IPS-20b (cell line): ENCODE measurements at regions not wholly inside any gene's neighbourhood (a gene's known extent, or its start where the extent isn't known, plus 50 kb on each side); places are given as distances from the start of the nearest gene placed in this dataset.

Experiments
- H3K27ac ChIP-seq: one replicate; pipeline ENCODE4 v1.5.1; 2013; ENCODE audit warnings: low read length
- H3K27me3 ChIP-seq: 2 replicates; pipeline ENCODE4 v1.6.1; 2013; ENCODE audit warnings: mild to moderate bottlenecking, low read length, inconsistent platforms; ENCODE audit not compliant: insufficient read depth
- H3K36me3 ChIP-seq: 2 replicates; pipeline ENCODE4 v1.6.1; 2013; ENCODE audit warnings: low read depth, mild to moderate bottlenecking, inconsistent platforms, low read length, moderate library complexity; ENCODE audit not compliant: insufficient read depth
- H3K4me1 ChIP-seq: 2 replicates; pipeline ENCODE4 v1.6.1; 2013; ENCODE audit warnings: mild to moderate bottlenecking, control low read depth, inconsistent platforms, low read length, moderate library complexity; ENCODE audit not compliant: insufficient read depth
- H3K4me3 ChIP-seq: 2 replicates; pipeline ENCODE4 v1.5.1; 2013; ENCODE audit warnings: mild to moderate bottlenecking, low read length, inconsistent platforms
- H3K9ac ChIP-seq: 2 replicates; pipeline ENCODE4 v1.6.1; 2013; ENCODE audit warnings: low read depth, mild to moderate bottlenecking, inconsistent platforms, low read length, moderate library complexity
- H3K9me3 ChIP-seq: 2 replicates; pipeline ENCODE4 v1.6.1; 2013; ENCODE audit warnings: mild to moderate bottlenecking, low read depth, low read length, inconsistent platforms; ENCODE audit not compliant: insufficient read depth

DNA sequence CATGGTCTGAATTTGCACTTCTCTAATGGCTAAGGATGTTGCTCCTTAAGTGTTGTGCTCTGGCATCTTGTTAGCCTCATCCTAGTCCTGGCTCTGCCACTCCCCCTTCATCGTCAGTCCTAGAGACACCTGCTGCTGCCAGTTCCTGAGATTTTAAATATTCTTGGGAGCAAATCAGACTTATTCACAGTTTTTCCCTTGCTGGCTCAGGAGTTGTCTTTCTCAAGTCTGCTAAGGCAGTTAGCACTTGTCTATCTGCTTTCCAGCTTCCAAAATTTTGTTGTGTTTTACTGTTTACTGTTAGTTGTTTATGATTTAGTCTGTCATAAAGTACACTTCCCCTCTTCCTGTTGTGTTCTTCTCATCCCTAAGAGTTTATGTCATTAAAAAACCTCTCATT lies 201.0 kb downstream of the KIF26A start:
- Histone ChIP-seq H3K4me1 (peaks cover 5% of the 10 kb centered on the region; the same call in 1 of the 2 replicates), H3K9me3 (no peaks in the 10 kb centered on the region), H3K27me3 (0 out of 2 replicates have a peak, but pooled peaks cover 5% of the 10 kb centered on the region), H3K4me3 (no peak overlapping the region), H3K36me3 (no peaks in the 10 kb centered on the region), H3K9ac (no peak overlapping the region), H3K27ac (no peak overlapping the region)

DNA sequence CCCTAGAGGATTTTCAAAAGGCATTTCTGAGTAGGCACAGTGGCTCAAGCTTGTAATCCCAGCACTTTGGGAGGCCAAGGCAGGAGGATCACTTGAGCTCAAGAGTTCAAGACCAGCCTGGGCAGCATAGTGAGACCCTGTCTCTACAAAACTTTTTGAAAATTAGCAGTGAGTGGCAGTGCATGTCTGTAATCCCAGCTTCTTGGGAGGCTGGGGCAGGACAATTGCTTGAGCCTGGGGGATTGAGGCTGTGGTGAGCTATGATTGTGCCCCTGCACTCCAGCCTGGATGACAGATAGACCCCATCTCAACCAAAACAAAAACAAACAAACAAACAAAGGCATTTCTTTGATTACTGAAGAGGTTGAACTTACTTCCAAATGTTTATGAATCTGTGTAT lies 201.4 kb downstream of the KIF26A start:
- Histone ChIP-seq H3K27me3 (0 out of 2 replicates have a peak, but pooled peaks cover 5% of the 10 kb centered on the region), H3K4me3 (no peak overlapping the region), H3K27ac (no peak overlapping the region), H3K36me3 (no peaks in the 10 kb centered on the region), H3K9ac (no peak overlapping the region), H3K4me1 (peaks cover 5% of the 10 kb centered on the region; the same call in 1 of the 2 replicates), H3K9me3 (no peaks in the 10 kb centered on the region)

DNA sequence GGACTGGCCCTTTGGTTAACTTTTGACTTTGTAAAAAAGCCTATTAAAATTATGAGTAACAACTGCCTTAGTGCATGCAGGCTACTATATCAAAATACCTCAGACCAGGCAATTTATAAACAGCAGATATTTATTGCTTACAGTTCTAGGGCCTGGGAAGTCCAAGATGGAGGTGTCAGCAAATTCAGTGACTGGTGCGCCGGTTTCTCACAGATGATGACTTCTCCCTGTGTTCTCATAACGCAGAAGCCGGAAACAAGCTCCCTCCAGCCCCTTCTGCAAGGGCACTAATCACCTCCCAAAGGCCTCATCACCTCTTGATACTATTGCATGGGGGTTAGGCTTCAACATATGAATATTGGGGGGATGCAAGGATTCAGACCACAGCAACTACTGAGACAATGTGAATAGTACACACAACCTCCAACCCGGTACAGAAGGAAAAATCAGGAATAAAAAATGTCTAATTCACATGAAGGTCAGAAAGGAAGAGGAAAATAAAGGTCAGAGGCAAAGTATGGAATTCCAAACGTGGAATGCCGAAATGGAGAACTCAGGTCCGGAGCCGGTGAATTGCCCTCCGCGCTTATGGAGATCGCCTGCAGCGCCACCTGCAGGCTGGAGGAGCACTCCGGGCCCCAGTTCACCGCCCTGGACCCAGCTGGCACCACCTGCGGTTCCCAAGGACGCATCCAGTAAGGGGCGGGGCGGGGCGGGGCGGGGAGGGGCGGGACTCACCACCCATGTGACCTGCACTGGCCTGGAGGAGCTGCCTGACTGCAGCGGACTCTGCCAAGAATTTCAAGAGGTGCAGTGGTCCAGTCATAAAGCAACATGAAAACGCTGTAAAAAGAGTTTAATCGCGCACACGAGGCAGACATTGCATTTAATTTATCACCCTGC lies 203.4 kb downstream of the KIF26A start:
- Histone ChIP-seq H3K4me1 (peaks cover 5% of the 10 kb centered on the region; the same call in 1 of the 2 replicates), H3K27me3 (0 out of 2 replicates have a peak, but pooled peaks cover 5% of the 10 kb centered on the region), H3K9me3 (no peaks in the 10 kb centered on the region), H3K9ac (no peak overlapping the region), H3K36me3 (no peaks in the 10 kb centered on the region), H3K27ac (no peak overlapping the region), H3K4me3 (peak overlapping the region; percentile 61)

DNA sequence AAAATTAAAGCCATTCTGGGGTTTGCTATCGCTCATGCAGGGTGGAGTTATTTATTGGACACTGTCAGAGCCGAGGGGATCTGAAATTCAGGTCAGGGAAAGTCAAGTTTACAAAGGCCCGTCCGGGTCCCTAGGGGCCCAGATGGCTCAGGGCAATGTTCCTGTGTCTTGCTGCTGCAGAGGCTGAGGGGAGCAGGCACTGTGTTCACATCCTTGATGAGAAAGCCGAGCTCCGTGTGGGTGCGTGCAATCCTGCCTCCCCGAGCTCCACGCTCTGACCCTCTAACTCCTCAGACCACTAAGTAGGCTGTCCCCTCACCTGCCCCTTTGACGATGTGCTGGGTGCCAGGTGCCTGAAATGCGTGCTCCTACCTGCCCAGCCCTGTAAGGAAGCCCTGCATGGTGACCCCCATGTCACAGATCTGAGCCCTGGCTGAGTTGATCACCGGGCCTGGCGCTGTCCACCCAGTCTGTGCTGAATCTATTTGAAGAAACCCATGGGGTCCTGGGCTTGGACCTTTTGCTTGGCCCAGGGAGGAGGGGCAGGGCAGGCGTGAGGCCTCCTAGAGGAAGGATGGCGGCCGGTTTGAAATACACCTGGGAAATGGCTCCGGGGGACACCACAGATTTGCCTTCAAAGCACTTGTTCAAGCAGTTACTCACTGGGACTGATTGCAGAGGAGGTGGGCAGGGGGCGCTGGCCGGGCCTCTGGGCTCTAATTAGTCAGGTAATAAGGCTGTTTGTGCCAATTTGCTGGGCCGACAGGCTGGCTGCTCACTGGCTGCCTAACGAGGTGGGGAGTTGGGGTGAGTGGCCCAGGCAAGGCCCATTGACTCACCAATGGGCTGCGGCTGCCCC lies 204.3 kb downstream of the KIF26A start:
- Histone ChIP-seq H3K4me3 (no peak overlapping the region), H3K27ac (no peak overlapping the region), H3K36me3 (no peaks in the 10 kb centered on the region), H3K4me1 (peaks cover 5% of the 10 kb centered on the region; the same call in 1 of the 2 replicates), H3K27me3 (0 out of 2 replicates have a peak, but pooled peaks cover 5% of the 10 kb centered on the region), H3K9me3 (no peaks in the 10 kb centered on the region), H3K9ac (no peak overlapping the region)

DNA sequence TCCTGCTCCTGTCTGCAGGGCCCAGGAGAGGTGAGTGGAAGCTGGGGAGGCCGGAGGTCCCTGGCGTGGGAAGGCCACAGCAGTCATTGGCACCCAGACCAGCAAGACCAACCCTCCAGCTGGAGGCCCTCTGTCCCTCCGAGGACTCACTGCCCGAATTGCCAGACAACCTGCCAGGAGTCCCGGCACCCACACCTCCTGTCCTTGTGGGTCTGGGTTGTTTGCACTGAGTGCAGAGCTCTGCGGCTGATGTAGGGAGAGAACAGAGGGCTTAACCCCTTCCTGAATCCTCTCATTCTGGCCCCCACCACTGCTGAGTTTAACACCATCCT lies 204.9 kb downstream of the KIF26A start:
- H3K4me3 ChIP-seq = no peak overlapping the region

DNA sequence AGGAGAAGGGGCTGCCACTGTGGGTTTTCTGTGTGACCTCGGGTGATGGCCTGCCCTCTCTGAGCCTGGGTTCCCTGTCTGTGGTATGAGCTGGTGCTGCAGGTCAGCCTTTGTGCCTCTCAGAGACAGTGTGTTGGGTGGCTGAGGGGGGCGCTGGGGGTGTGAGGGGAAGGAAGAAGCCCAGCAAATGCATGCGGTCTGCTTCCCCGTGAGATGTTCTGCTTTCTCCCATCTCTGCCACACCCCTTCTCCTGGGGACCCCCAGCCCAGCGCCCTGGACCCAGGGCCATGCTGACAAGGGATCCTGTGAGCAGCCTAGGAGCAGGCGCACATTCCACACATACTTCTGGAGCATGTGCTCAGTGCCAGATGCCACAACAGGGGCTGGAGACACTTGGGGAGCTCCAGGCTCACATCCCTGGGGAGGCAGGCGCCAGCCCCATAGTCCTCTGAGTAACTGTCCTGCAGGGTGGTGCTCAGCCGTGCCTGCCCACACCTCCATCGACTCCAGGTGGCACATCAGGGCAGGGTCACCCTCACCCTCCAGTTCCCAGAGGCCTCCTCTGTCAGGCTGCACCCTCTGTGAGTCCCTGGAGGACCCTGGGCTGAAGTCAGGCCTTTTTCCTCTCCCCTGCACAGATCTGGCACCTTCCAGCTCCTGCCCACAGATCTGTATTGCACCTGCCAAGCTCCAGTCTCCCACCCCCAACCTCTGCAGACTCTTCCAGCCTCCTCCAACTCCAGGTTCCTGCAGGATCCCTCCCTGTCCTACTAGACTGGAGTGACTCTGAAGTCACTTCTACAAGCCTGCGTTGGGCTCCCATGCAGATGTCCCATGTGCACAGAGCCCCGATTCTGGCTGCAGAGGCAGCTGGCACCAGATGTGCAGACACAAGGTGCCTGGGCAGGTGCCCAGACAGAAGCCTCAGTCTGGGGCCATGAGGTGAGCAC lies 205.6 kb downstream of the KIF26A start:
- Histone ChIP-seq H3K4me1 (peaks cover 5% of the 10 kb centered on the region; the same call in 1 of the 2 replicates), H3K36me3 (no peaks in the 10 kb centered on the region), H3K4me3 (no peak overlapping the region), H3K27me3 (0 out of 2 replicates have a peak, but pooled peaks cover 5% of the 10 kb centered on the region), H3K27ac (no peak overlapping the region), H3K9ac (no peak overlapping the region), H3K9me3 (no peaks in the 10 kb centered on the region)

More for the DNA sequence above, 204.9 kb downstream of the KIF26A start:
- Histone ChIP-seq H3K9ac (no peak overlapping the region), H3K27ac (no peak overlapping the region), H3K9me3 (no peaks in the 10 kb centered on the region), H3K4me1 (peaks cover 5% of the 10 kb centered on the region; the same call in 1 of the 2 replicates), H3K27me3 (0 out of 2 replicates have a peak, but pooled peaks cover 5% of the 10 kb centered on the region), H3K36me3 (no peaks in the 10 kb centered on the region)

DNA sequence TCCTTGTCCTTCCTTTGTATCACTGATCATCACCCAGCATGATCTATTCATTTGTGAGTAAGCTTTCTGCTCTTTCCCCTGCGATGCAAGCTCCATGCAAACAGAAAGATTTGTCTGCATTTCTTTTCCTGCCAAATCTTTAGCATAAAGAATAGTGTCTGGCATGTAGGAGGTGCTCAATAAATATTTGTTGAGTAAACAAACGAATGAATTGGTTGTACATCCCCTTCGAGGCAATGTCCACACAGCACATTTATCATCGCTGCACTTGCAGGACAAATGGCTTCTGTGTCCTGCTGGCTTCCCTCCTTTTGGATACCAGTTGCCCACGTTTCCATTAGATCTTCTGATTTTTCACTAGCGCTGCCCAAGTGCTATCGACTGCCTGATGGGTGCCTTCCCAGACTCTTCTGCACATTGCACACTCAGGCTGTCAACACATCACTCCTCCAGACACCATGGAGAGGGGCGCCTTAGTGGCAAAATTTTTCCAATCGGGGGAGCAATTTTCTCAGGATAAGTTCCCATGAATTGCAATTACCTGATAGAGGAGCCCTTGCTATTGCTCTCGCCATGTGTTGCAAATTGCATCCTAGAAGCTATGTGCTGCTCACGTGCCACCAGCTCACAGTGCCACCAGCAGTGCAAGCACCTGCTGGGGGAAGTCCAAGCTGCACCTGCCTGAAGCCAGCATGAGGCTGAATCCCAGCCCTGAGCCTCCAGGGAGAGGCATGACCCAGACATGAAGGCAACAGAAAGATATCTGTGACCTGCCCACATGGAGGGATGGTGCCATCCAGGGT lies 206.6 kb downstream of the KIF26A start:
- Histone ChIP-seq H3K4me1 (peaks cover 5% of the 10 kb centered on the region; the same call in 1 of the 2 replicates), H3K4me3 (no peak overlapping the region), H3K27ac (no peak overlapping the region), H3K9me3 (no peaks in the 10 kb centered on the region), H3K36me3 (no peaks in the 10 kb centered on the region), H3K9ac (no peak overlapping the region), H3K27me3 (no peaks in the 10 kb centered on the region)

DNA sequence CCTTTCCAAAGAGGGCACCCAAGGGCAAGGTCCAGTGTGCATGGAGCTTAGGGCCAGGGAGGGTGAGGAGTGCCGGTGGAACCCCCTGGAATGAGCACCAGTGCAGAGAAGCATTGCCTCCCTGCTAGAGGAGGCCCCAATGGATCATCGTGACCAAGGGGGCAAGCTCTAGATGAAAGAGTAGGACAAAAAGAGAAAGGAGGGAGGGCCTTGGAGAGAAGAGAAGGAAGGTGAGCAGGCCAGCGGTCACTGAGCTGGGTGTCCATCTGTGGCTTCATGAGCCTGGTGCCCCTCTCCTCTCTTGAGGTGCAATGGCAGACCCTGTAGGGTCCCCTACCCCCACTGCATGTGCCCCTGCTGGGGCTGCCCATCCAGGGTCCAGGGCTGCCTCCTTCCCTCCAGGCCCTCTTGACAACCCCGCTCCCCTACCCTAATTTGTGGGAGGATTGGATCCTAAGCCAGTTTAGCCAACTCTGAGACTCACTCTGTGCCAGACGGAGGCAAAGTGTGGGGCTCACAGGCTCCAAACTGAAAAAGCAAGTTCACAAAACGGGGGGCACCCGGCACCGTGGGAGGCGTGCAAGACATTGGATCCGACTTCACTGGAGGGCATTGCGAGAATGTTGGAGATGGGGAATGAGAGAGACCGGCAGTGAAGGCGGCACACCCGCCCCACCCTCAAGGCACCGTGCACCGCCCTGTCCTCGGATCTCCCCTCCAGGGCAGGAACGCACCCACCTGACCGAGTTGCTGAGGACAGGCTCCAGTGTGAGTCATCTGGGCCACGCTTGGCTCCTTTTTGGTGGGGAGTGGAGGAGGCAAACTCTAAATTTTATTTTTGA lies 207.5 kb downstream of the KIF26A start:
- H3K9me3 ChIP-seq = no peaks in the 10 kb centered on the region

DNA sequence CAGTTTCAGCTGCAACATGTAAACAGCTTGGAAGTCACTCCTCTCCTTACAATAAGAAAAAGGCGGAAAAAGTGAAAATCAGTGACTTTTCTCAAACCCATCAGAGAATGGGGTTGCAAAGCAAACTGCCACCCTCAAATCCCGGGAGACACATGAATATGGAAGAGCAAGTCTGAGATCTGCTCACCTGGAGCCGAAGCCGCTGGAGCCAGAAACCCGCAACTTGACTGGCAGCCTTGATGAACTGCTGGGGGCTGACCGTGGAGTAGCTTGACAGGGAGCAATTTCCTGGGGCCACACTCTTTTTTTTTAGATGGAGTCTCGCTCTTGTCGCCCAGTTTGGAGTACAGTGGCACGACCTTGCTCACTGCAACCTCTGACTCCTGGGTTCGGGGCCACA lies 208.2 kb downstream of the KIF26A start:
- Histone ChIP-seq H3K9me3 (no peaks in the 10 kb centered on the region), H3K9ac (no peak overlapping the region), H3K27me3 (no peaks in the 10 kb centered on the region; the same call in 1 of the 2 replicates), H3K36me3 (no peaks in the 10 kb centered on the region), H3K4me1 (peaks cover 5% of the 10 kb centered on the region; the same call in 1 of the 2 replicates), H3K4me3 (no peak overlapping the region), H3K27ac (no peak overlapping the region)

More for the DNA sequence above, 207.5 kb downstream of the KIF26A start:
- Histone ChIP-seq H3K36me3 (no peaks in the 10 kb centered on the region), H3K27ac (no peak overlapping the region), H3K27me3 (no peaks in the 10 kb centered on the region; the same call in 1 of the 2 replicates), H3K9ac (no peak overlapping the region), H3K4me1 (peaks cover 5% of the 10 kb centered on the region; the same call in 1 of the 2 replicates), H3K4me3 (no peak overlapping the region)

DNA sequence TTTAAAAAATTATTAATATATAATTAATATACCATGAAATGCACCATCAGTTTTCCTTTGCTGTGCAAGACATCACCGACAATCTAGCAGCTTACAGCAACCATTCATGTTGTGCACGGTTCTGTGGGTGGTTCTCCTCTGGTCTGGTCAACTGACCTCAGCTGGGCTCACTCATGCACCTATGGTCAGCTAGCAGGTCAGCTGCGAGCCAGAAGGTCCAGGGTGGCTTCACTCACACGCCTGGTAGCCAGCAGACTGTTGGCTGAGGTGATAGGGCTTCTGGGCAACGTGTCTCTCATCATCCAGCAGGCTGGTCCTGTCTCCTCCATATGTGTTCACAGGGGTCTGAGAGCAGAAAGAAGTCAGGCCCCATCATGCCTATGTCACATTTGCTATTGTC lies 210.4 kb downstream of the KIF26A start:
- H3K4me1 ChIP-seq = no peaks in the 10 kb centered on the region
- no peaks in the 10 kb centered on the region; the same call in 1 of the 2 replicates for H3K27me3 ChIP-seq
- no peak overlapping the region for H3K27ac ChIP-seq
- H3K4me3 ChIP-seq = no peak overlapping the region
- H3K9ac ChIP-seq = no peak overlapping the region
- H3K36me3 ChIP-seq = no peaks in the 10 kb centered on the region
- H3K9me3 ChIP-seq = no peaks in the 10 kb centered on the region
